OCI-LY1 (cell line): ENCODE measurements at regions not wholly inside any gene's neighbourhood (a gene's known extent, or its start where the extent isn't known, plus 50 kb on each side); places are given as distances from the start of the nearest gene placed in this dataset.

Source experiments
- H2AFZ ChIP-seq: fragments of 200-600 bp; sonication (generic), shearing (Covaris generic); 2 replicates; pipeline ENCODE4 v1.6.0; 2014; ENCODE audit warnings: antibody characterized with exemption, mild to moderate bottlenecking, low read length
- H3F3A ChIP-seq: fragments of 200-600 bp; sonication (generic), shearing (Covaris generic); 2 replicates; pipeline ENCODE4 v1.6.0; 2014; ENCODE audit warnings: mild to moderate bottlenecking, antibody characterized with exemption, low read length, moderate library complexity; ENCODE audit not compliant: insufficient read depth
- H3K27ac ChIP-seq: fragments of 200-600 bp; sonication (generic); 2 replicates; pipeline ENCODE4 v1.5.1; 2014; ENCODE audit warnings: low read length, mixed run types, mild to moderate bottlenecking, low read depth; ENCODE audit not compliant: poor library complexity, severe bottlenecking
- H3K27me3 ChIP-seq: fragments of 200-600 bp; sonication (generic); 2 replicates; pipeline ENCODE4 v1.6.0; 2014; ENCODE audit warnings: antibody characterized with exemption, mild to moderate bottlenecking, low read length, moderate library complexity; ENCODE audit not compliant: insufficient read depth
- H3K36me3 ChIP-seq: fragments of 200-600 bp; sonication (generic); 2 replicates; pipeline ENCODE4 v1.6.1; 2014; ENCODE audit warnings: mild to moderate bottlenecking, antibody characterized with exemption, low read length, moderate library complexity, mixed read lengths; ENCODE audit not compliant: insufficient read depth
- H3K4me1 ChIP-seq: fragments of 200-600 bp; sonication (generic); 2 replicates; pipeline ENCODE4 v1.5.1; 2014; ENCODE audit warnings: mild to moderate bottlenecking, low read length, moderate library complexity; ENCODE audit not compliant: insufficient read depth, severe bottlenecking
- H3K4me2 ChIP-seq: fragments of 200-600 bp; sonication (generic), shearing (Covaris generic); 2 replicates; pipeline ENCODE4 v1.6.1; 2014; ENCODE audit warnings: low read length
- H3K4me3 ChIP-seq: fragments of 200-600 bp; sonication (generic); 2 replicates; pipeline ENCODE4 v1.5.1; 2014; ENCODE audit warnings: low read length, low read depth, mild to moderate bottlenecking, mixed read lengths; ENCODE audit not compliant: poor library complexity, severe bottlenecking
- H3K79me2 ChIP-seq: fragments of 200-600 bp; shearing (Covaris generic); 2 replicates; pipeline ENCODE4 v1.6.1; 2016; ENCODE audit warnings: mixed run types, low read length, mixed read lengths; ENCODE audit not compliant: insufficient read depth
- H3K9ac ChIP-seq: fragments of 200-600 bp; sonication (generic), shearing (Covaris generic); 2 replicates; pipeline ENCODE4 v1.6.1; 2014; ENCODE audit warnings: mild to moderate bottlenecking, low read length, mixed read lengths
- H3K9me2 ChIP-seq: fragments of 200-600 bp; sonication (generic), shearing (Covaris generic); 2 replicates; pipeline ENCODE4 v1.6.1; 2014; ENCODE audit warnings: low read depth, mild to moderate bottlenecking, low read length, mixed read lengths
- H3K9me3 ChIP-seq: fragments of 200-600 bp; shearing (Covaris generic); 2 replicates; pipeline ENCODE4 v1.6.1; 2014; ENCODE audit warnings: low read length, mixed read lengths
- H4K20me1 ChIP-seq: fragments of 200-600 bp; sonication (generic), shearing (Covaris generic); 2 replicates; pipeline ENCODE4 v1.6.0; 2016; ENCODE audit warnings: mild to moderate bottlenecking, low read length; ENCODE audit not compliant: insufficient read depth
- EZH2 ChIP-seq: fragments of 200-600 bp; sonication (generic), shearing (Covaris generic); IDR thresholded peaks from 2 replicates; pipeline ENCODE4 v1.8.0; 2017; ENCODE audit warnings: borderline replicate concordance, mixed run types, mild to moderate bottlenecking, antibody characterized with exemption, low read length, moderate library complexity, mixed read lengths
- TF ChIP-seq, protein P1 (sequence below): fragments of 200-600 bp; sonication (generic), shearing (Covaris generic); IDR thresholded peaks from 2 replicates; pipeline ENCODE4 v1.5.1; 2017; ENCODE audit warnings: mild to moderate bottlenecking, antibody characterized with exemption, low read length, moderate library complexity, mixed read lengths

DNA sequence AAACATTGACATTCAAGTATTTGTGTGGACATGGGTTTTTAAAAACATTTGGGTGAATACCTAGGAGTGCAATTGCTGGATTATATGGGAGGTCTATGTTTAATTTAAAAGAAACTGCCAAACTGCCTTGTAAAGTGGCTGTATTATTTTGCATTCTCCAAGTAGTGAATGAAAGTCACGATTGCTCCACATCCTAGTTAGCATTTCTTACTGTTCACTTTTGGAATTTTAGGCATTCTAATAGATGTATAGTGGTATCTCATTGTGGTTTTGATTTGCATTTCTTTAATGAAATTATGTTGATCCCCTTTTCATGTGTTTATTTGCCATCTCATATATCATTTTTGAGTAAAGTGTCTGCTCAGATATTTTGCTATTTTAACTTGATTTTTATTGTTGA lies 159.5 kb downstream of the FOXG1 start:
- H3K9ac ChIP-seq, result no peak overlapping the region
- no peaks in the 10 kb centered on the region for H3K27me3 ChIP-seq
- H3K27ac ChIP-seq, result no peak overlapping the region
- H3K4me3 ChIP-seq, result no peak overlapping the region
- H3K9me3 ChIP-seq, result no peaks in the 10 kb centered on the region
- TF ChIP-seq EZH2, result no peak
- TF ChIP-seq, protein P1, sequence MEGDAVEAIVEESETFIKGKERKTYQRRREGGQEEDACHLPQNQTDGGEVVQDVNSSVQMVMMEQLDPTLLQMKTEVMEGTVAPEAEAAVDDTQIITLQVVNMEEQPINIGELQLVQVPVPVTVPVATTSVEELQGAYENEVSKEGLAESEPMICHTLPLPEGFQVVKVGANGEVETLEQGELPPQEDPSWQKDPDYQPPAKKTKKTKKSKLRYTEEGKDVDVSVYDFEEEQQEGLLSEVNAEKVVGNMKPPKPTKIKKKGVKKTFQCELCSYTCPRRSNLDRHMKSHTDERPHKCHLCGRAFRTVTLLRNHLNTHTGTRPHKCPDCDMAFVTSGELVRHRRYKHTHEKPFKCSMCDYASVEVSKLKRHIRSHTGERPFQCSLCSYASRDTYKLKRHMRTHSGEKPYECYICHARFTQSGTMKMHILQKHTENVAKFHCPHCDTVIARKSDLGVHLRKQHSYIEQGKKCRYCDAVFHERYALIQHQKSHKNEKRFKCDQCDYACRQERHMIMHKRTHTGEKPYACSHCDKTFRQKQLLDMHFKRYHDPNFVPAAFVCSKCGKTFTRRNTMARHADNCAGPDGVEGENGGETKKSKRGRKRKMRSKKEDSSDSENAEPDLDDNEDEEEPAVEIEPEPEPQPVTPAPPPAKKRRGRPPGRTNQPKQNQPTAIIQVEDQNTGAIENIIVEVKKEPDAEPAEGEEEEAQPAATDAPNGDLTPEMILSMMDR, result no peak
- no peak overlapping the region for H2AFZ ChIP-seq
- no peaks in the 10 kb centered on the region for H3K36me3 ChIP-seq
- H3F3A ChIP-seq, result no peaks in the 10 kb centered on the region
- H3K4me2 ChIP-seq, result no peak overlapping the region
- H3K9me2 ChIP-seq, result no peaks in the 10 kb centered on the region
- H4K20me1 ChIP-seq, result no peaks in the 10 kb centered on the region
- H3K79me2 ChIP-seq, result no peaks in the 10 kb centered on the region
- H3K4me1 ChIP-seq, result no peaks in the 10 kb centered on the region

DNA sequence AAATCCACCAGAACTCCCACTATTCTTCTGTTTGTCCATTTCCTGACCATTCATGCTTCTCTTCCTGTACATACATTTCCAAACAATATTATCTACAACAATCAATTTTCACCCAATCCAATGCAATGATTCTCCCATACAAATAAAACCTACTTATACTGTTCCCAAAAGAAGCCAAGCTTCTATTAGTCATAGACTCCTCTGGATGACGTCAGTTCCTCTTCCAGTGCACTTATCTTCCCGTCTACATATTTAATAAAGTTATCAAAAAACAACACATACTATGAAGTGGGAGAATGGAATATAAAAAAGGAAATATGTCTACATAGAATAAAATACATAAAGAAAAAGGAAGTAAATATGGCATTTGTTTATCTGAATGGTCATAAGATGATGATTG lies 165.4 kb downstream of the FOXG1 start:
- Histone ChIP-seq H3K36me3 (no peaks in the 10 kb centered on the region), H3K4me1 (no peaks in the 10 kb centered on the region), H3K4me2 (no peak overlapping the region), H2AFZ (no peak overlapping the region), H3K9ac (no peak overlapping the region), H3K27me3 (no peaks in the 10 kb centered on the region), H3K9me3 (no peaks in the 10 kb centered on the region), H3K79me2 (no peaks in the 10 kb centered on the region), H4K20me1 (no peaks in the 10 kb centered on the region), H3F3A (no peaks in the 10 kb centered on the region), H3K4me3 (no peak overlapping the region), H3K9me2 (no peaks in the 10 kb centered on the region), H3K27ac (no peak overlapping the region)
- TF ChIP-seq, protein P1, result no peak
- TF ChIP-seq EZH2, result no peak

DNA sequence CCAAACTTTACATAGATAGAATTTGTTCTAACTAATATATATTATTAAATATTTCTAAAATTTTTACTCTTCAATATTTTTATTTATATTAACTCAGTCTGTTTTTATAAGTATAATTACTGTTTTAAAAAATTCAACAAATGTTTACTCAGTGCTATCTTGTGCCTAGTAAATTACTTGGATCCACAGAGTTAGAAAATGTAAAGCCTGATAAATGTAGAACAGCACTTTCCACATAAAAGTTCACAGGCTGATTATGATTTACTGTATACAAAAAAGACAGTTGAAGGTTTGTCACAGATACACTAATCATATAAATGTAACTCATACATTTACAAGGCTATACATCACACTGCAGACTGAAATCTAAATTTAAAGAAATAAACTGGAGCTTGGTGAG lies 170.0 kb downstream of the FOXG1 start:
- H2AFZ ChIP-seq, result no peak overlapping the region
- H3K4me3 ChIP-seq, result no peak overlapping the region
- H3K79me2 ChIP-seq, result no peaks in the 10 kb centered on the region
- TF ChIP-seq, protein P1, result no peak
- no peak for TF ChIP-seq EZH2
- H3K27me3 ChIP-seq, result no peaks in the 10 kb centered on the region
- no peaks in the 10 kb centered on the region for H3K9me2 ChIP-seq
- no peaks in the 10 kb centered on the region for H3F3A ChIP-seq
- H3K9ac ChIP-seq, result no peak overlapping the region
- H3K9me3 ChIP-seq, result no peaks in the 10 kb centered on the region
- no peaks in the 10 kb centered on the region for H3K4me1 ChIP-seq
- no peaks in the 10 kb centered on the region for H3K36me3 ChIP-seq
- no peak overlapping the region for H3K4me2 ChIP-seq
- H4K20me1 ChIP-seq, result no peaks in the 10 kb centered on the region
- no peak overlapping the region for H3K27ac ChIP-seq
